ENCODE measurements at regions not wholly inside any gene's neighbourhood (a gene's known extent, or its start where the extent isn't known, plus 50 kb on each side); places are given as distances from the start of the nearest gene placed in this dataset.

GRCh38 chr11:129324533-129325175 lies 51.0 kb upstream of the BARX2 start:
- no peak for DNase-seq

DNA sequence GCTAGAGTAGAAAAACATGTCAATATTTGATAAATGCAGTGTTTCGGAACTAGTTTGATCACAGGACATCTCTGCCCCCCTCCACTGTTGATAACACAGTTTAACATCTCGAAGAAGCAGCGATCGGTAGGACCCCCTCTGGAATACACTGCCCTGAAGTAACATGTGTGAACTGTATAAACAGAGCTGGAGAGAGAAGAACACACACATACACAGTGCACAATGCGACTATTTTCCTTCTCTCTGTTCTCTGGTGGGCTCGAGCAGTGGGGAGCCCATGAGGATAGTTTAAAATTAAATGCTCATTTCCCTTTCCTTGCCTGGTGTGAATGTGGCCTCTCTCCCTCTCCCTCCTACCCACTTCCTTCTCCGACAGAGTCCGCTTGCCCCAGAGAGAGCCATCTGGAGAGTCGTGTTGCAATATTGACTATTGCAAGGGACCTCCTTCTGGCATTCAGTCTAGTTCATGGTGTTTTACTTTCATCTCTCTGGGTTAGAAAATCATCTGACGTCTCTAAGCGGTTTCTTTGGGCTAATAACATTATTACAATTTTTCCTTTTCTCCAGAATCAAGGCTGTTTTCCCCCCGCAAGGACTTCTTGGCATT lies 51.6 kb upstream of the BARX2 start:
- DNase-seq: no peak

DNA sequence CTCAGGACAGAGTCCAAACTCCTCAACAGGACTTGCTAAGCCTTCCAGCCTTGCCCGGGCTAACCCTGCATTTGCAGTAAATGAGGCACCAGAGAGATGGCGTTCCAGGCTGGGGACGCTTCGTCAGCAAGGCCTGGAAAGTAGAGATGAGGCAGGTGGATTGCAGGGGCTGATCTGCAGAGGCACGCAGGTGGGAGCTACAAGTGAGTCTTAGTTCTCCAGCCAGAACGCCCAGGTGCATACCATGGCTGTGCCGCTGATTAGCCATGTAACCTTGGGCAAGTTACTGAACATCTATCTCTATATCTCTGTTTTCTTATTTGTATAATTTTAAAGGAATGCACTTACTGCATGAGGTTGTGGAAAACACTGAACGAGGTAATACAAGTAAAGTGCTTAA lies 52.7 kb upstream of the BARX2 start:
- DNase-seq: no peak

DNA sequence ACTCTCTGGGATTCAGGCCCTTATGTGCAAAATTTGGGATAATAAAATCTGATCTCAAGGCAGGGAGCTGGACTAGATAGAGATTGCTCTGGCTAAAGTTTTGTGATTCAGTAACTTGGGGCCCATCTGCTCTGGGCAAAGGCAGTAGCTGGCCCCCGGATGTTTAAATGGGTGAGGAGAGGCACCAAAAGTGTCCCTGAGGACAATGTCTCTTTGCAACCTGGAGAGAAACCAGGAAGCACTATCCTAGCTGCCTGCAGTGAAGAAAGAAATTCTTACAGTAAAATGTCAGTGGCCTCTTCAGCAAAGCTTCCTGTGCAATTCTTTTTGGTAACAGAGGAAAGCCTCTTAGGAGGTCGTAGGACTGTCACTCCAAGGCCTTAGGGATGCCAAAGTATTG lies 54.6 kb upstream of the BARX2 start:
- no peak for DNase-seq

DNA sequence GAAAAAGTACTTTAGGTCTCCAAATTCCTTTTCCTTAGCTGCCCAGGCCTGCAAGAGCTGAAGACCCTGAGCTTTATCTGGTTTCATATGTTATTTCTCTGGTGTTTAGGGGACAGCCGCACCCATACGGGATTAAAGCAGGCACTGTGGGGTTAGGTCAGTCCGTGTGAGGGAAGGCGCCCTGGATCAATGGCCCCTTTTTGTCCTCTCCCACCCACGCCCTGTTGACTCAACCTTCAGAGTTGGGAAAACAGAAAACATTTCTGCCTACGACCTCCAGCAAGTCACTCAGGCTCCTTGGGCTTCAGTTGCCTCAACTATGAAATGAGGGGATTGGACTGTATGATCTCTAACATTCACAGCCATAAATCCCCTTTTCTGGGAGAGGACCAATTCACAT lies 55.2 kb upstream of the BARX2 start:
- no peak for DNase-seq

- DNase-seq: no peak
These were observed 55.9 kb upstream of the BARX2 start for GRCh38 chr11:129319751-129320150.

GRCh38 chr11:129319201-129319600 lies 56.4 kb upstream of the BARX2 start:
- DNase-seq: no peak

DNA sequence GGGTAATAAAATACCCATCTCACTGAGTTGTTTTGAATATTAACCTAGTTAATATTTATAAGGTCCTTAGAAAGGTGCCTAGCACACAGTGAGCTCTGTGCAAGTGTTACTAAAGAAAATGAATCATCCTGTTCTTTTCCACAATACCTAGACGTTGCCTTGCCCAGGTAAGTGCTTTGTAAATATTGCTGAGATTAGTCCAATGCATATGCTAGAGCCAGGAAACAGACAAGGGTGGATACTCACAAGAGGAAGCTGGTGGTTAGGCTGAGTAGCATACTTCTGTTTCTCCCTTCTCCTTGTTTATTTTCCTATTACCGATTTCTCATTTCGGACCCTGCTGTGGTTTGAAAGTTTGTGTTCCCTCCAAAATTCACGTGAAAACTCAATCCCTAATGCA lies 58.1 kb upstream of the BARX2 start:
- DNase-seq: no peak

DNA sequence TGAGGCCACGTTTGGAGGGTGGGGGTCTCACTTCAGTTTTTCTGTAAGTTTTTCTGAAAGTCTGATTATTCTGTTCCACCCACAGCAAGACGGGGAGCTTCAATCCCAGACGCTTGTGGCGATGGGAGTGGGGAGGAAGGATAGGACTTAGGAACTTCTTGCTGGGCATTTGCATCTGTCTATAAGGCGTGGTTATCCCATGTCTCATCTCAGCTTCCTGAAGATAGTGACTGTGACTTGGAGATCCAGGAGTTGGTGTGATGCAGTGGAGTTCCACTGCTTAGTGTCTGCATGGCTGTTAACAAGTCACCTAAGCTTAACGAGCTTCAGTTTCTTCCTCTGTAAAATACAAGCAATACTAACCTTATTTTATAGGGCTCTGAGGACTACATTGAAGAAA lies 58.9 kb upstream of the BARX2 start:
- DNase-seq: no peak

- DNase-seq: no peak
These were observed 59.7 kb upstream of the BARX2 start for GRCh38 chr11:129315781-129316579.

GRCh38 chr11:129314371-129314770 lies 61.3 kb upstream of the BARX2 start:
- DNase-seq: no peak

- no peak for DNase-seq
These were observed 61.9 kb upstream of the BARX2 start for GRCh38 chr11:129313541-129314297.

DNA sequence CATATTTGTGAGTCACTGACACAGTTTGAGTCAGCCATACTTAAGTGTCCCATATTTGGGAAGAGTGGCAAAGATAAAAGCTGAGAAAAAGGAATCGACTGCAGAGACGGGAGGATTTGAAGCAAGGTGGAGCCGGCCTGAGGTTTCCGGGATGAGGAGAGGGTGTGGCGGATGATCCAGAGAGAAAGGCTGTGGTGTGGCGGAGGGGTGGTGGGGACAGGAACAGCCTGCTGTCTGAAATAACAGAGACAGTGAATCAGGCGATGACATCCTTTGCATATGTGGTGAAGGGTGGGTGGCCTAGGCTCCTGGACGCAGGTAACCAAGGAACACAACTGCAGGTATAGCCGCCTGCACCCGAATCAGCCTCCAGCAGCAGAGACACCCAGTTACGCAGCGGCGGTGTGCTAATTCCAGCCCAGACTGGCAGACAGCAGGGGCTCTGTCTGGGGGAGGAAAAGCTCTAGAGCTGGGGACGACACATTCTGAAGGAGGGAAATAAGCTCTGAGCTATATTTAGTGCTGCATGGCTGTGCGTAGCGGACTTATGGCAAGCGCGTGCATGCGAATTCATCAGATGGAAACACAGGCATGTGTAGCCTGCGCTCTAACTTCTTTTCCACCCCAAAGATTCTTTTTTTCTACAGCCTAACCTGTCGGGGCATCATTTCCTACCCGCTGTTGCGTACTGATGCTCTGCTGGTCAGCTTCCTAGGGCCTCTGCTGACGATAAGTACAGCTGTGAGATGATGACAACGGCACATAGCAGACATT lies 62.7 kb upstream of the BARX2 start:
- no peak for DNase-seq

GRCh38 chr11:129308241-129308865 lies 67.3 kb upstream of the BARX2 start:
- DNase-seq: no peak

DNA sequence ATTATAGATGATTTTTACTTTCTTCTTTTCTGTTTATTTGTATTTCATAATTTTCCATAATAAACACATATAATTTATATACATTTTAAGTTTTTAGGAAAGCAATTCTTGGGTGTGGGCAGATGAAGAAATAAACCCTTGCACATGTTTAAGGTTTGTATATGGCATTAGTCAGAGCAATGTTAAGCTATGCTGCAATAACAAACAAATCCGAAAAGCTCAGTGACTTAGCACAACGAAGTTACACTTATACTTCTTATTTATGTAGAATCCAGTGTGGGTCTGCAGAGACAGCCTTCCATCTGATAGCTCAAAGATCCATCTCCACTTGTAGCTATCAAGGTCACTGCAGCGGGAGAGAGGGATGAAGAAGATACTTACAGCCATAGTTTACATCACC lies 68.5 kb upstream of the BARX2 start:
- no peak for DNase-seq

DNA sequence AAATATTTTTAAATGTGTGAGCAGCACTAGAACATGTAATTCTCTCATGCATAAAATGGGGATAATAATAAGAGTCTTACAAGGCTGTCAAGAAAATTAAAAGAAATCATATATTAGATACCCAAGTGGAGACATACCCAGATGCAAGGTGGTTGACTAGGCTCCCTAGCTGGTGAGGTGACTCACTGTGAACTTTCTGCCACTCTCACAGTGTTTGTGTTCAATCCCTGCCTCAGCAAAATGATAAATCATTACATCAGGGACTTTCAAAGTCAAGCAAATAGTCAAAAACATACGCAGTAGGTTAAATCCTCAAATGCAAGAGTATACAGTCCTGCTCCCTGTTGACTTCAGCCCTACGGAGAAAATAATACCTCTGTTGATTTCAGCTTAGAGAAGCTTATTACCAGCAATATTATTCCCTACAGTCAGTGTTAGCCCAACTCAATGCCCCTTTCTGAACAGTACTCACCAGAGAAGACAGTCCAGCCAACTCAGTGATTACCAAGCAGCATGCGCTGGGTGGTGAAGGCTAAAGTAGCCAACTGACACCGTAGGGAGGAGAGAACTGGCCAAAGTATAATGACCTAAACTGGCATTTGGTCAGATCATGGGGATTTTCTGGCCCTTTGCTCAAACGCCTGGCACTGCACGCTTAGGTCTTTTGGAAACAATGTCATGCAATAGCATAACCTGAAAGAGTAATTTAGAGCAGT lies 73.1 kb upstream of the BARX2 start:
- no peak for DNase-seq

- no peak for DNase-seq
These were observed 75.5 kb upstream of the BARX2 start for GRCh38 chr11:129300099-129300498.

- no peak for DNase-seq
These were observed 76.7 kb upstream of the BARX2 start for GRCh38 chr11:129298988-129299387.

- no peak for DNase-seq
These were observed 79.9 kb upstream of the BARX2 start for GRCh38 chr11:129295746-129296145.

DNA sequence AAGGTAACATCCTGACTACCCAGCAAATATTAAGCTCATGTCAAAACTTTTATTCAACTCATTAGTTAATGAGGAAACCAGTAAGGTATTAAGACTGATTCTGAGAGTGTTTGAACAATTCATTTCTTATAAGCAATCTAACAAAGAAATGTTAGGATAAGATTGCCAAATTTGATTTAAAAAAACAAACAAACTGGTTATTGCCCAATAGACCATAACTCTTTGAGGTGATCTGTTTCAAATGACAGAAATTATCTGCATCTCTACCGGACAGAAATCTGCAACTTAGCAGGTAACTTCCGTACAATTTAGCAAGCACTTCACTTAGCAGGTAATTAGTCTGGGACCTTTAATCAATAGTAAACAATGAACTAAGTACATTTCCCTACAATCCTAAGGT lies 82.9 kb upstream of the BARX2 start:
- DNase-seq: no peak

DNA sequence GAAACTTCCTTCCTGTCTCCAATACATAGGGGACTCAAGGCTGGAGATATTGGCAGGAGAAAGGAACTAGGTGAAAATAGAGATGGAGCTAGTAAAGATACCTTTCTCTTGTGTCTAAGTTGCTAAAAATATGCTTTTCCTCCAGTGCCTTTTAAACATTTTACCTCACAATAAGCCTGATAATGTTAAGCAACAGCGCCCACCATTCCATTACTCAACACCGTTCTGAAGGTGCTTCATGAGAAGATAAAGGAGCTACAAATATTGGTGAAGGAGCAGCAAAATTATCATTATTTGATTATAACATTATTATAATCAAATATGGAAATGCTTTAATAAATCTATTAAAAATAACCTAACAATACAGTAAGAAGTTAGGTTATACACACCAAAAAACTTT lies 83.6 kb upstream of the BARX2 start:
- no peak for DNase-seq

GRCh38 chr11:129291546-129291945 lies 84.1 kb upstream of the BARX2 start:
- DNase-seq: no peak
